ENCODE measurements at regions not wholly inside any gene's neighbourhood (a gene's known extent, or its start where the extent isn't known, plus 50 kb on each side); places are given as distances from the start of the nearest gene placed in this dataset.
"Not testable (repeated sequence)": the region's sequence is repeated elsewhere in the genome, so short reads cannot be mapped to it uniquely, and the experiment has no call there.

DNA sequence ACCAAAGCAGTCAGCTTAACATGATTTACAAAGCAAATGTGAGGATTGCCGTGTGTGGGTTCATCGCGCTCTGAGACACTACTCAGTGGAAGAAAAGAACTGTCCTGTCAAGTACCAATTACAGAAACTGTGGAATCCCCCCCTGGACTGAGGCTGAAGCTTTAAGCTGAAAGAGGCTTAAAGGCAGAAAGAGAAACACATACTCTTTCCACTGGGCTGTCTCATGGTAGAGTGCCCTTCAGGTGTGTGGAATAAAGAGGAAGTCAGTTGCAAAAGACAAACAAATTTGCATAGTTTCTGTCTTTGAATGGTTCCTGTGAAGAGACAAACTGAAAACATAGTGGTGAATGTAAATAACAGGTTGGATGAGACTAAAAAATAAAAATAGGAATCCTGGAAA lies 560.4 kb upstream of the SYNCRIP start:
- no peak for DNase-seq

DNA sequence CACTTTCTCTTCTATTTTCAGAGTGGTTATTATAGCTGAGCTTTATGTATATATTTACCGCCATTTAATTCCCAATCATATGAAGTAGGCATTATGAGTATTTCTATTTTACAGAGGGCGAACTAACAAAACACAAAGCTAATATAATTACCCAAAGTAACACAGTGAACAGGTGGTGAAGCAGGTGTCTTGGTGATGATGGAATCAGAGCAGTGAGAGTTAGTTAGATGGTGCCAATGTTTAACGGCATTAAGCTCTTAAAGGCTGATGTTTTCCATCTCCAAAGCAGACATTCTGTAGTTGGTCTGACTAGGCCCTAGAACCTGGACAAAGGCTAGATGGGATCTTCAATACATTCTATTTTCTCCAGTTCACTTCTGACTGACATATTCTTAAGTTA lies 551.1 kb upstream of the SYNCRIP start:
- DNase-seq: no peak

DNA sequence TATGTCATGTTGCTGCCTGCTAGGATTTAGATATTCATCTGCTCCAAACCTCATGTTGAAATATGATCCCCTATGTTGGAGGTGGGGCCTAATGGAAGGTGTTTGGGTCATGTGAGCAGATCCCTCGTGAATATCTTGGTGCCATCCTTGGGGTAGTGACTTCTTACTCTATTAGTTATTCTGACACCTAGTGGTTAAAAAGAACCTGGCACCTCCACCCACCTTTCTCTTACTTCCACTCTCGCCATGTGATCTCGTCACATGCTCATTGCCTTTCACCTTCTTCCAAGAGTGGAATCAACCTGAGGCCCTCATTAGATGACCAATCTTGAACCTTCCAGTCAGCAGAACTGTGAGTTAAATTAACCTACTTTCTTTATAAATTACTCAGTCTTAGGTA lies 549.4 kb upstream of the SYNCRIP start:
- no peak for DNase-seq

DNA sequence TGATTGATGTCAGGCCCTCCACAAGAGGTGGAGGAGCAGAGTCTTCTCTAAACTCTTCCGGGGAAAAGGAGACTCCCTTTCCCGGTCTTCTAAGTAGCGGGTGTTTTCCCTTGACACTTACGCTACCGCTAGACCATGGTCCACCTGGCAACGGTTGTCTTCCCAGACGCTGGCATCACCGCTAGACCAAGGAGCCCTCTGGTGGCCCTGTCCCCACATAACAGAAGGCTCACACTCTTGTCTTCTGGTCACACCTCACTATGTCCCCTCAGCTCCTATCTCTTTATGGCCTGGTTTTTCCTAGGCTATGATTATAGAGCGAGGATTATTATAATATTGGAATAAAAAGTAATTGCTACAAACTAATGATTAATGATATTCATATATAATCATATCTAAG lies 532.5 kb upstream of the SYNCRIP start:
- not testable (repeated sequence) for DNase-seq

DNA sequence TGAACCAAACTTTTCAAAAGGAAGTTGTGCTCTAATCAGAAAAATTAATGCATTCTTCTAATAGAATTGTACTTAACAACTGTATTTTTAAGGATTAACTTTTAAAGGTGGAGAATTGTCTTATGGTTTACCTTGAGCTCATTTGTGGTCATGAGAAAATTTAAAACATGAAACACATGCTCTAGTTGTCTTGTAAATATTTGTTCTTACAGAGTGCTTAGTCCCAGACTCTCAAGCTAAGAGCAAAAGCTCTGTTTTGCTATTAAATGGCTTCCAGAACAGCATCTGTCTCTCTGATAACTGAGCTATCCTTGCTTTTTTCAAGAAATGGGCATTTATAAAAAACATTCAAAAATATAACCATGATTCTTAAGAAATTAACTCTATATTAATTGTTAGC lies 512.2 kb upstream of the SYNCRIP start:
- no peak for DNase-seq

DNA sequence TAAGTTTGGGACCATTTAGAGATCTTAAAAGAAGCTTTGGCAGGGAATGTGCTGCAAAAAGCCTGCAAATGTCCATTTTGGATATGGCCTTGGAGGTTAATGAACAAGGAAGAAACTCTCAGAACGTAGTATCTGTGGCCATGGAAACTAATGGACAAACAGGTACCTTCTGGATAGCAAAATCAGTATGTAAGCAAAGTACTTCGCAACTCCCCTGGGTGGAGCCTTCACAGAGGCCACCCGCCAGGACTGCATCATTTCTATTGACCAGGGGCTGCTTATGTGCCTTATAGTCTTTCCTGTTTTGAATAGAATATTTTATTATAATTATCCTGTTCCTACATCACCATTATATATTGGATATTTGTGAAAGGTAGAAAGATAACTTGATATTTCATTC lies 510.8 kb upstream of the SYNCRIP start:
- DNase-seq: no peak

DNA sequence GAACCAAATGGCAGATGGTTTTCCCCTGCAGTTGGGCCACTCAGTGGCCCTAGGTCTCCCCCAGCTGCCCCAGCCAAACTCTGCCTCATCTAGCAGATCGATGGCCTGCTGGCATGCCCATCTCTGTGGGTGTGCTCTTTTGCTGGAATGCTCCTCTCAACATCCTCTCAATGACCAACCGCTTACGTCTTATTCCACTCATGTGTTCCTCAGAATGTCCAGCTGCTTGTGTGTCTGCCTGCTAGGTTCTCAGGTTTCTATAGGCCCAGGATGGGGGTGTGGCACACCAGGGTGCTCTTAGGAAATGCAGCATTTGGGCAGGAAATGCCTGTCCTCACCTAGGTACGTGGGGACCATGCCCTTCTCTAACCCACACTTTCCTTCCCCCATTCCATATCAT lies 509.9 kb upstream of the SYNCRIP start:
- DNase-seq: no peak

DNA sequence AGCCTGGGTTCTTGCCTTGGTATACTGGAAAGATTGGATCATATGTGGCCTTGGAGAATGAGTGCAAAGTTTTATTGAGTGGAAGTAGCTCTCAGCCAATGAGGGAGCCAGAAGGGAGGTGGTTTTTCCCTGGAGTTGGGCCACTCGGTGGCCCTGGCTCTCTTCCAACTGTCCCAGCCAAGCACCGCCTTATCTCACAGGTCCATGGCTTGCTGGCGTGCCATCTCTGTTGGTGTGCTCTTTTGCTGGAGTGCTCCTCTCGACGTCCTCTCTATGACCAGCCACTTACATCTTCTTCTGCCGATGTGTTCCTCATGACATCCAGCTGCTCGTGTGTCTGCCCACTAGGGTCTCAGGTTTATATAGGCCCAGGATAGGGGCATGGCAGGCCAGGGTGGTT lies 505.9 kb upstream of the SYNCRIP start:
- no peak for DNase-seq

DNA sequence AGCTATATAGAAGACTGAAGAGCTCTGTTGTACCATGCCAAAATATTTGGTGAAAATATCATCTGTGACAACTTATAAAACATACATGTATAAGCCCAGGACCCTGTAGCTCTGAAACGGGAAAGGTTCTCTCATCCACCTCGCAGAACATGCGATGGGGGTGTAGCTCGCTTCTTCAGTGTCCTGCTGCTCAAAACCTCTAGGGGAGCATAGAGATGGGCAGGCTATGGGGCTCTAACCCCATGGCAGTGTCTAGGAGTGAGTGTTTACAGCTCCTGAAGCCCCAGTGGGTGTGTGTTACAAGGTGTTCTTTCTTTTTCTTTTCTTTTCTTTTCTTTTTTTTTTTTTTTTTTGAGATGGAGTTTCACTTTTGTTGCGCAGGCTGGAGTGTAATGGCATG lies 505.2 kb upstream of the SYNCRIP start:
- no peak for DNase-seq

DNA sequence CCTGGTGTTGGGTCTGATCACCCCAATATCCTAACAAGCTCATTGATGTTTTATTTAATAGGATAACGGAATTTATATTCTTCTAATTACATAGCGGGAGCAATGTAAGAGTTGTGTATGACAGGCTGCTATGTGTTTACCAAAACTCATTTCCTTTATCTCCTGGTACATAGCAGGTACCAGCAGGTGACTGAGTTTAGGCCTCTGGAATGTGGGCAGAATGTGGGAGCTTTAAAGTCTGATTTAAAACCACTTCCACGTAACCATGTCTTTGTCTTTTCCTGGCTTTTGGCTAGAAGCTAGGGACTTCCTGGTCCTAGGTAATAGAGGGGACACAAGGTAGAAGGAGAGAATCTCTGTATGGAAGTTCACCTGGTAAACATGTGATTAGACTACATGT lies 504.6 kb upstream of the SYNCRIP start:
- DNase-seq: no peak

DNA sequence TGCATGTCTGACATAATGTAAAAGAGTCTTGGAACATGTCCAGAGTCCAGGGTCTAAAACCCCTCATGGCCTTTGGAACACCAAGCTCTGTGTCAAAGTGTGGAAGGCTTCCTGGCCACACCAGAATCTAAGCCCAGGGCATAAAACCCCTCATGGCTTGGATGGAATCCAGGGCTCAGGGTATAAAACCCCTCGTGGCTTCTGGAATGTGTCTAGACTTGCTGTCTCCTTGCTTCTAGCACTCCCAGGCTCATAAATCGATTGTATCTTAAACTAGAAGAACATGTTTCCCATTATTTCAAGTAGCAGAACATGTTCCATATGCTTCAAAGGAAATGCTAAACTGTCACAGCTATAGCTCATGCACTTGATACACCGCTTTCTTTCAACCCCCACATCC lies 504.1 kb upstream of the SYNCRIP start:
- DNase-seq: not testable (repeated sequence)

DNA sequence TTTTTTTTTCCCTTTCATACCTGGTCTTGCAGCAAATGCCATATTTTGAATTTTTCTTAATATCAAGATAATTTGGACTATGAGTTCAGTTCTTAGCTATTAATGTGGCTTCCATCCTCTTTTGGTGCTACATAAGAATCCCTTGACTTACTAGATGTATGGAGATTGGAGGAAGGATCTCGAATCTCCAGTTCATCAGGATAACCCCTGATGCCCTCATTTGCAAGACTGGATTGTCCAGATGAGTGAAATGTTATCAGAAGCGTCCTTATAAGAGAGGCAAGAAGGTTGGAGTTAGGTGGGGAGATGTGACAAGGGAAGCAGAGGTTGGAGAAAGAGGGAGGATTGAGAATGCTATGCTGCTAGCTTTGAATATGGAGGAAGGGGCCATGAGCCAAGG lies 499.6 kb upstream of the SYNCRIP start:
- DNase-seq: no peak

DNA sequence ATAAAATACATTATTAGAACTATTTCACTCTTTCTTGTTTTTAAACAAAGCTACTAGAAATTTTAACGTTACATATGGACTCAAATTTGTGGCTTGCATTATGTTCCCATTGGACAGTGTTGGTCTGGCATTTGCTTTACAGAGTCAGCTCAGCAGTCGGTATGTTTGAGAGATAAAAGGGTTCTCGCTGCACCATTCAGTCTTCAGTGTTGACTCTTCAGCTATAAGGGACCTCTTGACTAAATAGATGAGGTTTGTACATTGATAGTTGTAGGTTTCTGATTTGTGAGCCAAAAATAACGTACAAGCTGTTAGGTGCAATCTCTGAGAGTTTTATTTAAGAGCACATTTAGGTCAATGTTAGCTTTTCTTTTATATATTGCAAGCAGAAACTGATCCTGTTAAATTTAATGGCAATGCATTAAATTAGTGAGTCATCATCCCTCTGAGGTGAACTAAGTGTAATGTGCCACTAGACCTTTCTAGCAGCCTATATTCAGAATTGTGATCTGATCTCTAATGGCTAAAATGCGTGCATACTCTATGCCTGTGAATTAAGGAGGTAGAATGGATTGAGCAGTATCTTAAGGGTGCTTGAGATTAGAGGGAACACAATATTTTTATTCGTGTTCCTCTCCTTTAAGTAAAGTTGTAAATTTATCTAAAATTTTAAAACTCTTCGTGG lies 485.6 kb upstream of the SYNCRIP start:
- no peak for DNase-seq

DNA sequence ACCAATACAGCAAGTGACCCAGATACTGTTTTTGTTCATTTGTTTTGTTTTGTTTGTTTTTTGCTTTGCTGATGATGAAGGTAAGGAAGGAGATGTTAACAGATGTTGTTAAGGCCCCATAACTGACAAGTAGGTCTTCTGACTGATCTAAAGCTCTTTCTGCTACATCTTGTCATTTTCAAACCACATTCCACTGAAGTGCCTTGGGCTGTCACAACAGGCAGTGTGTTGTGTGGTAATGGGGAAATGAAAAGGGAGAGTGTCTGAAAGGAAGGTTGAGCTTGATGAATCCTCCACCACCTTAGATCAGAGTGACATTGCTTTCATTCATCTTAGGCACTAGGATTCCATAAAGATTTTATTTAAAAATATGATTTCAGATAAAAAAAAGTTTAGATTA lies 479.4 kb upstream of the SYNCRIP start:
- no peak for DNase-seq

DNA sequence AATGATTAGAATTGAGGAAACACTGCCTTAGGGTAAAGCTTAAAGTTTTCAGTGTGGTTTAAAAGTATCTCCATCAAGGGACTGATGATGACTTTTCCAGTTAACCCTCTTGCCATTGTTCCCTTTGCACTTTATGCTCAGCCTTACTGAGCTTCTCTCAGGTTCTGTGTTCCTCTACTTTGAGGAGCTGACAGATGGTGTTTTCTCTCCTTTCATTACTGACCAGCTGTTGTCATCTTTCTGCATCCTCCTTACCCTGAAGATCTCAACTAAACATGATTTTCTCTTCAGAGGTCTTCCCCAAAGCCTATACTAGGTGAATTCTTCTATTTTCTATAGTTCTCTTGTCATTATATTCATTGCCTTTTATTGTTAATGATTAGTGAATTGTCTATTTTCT lies 475.6 kb upstream of the SYNCRIP start:
- no peak for DNase-seq

DNA sequence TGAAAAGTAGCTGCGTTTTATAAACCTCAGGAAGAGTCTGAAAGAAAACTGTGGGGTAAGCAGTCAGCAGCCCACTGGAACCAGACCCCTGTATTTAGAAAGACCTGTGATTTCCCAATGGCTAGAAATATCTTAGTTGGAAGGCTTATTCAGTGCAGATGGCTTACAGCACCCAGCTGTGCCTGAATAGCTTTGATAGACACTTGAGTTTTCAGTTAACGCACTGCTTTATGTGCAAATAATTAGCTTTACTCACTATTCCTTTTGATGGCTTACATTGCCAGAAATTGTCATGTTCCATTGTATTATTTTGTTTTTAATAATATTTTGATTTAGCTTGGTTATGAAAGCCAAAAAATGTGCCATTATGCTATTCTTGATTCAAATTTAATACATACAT lies 465.3 kb upstream of the SYNCRIP start:
- no peak for DNase-seq

DNA sequence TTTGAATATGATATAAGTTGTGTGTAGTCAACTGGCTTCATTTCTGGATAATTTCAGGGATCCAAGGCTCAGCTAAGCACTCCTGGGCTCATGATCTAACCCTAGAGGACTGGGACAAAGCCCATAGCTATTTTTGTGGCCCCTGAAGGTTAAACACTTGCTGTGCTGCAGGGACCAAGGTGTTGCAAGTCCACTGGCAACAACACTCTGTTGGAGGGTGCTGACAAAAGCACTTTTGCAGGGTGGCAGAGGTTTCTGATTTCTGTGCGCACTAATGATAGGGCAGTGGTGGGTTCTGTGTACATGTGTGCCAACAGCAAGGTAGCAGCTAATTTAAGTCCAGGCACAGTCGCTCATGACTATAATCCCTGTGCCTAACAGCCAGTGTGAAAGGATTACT lies 445.3 kb upstream of the SYNCRIP start:
- DNase-seq: no peak

DNA sequence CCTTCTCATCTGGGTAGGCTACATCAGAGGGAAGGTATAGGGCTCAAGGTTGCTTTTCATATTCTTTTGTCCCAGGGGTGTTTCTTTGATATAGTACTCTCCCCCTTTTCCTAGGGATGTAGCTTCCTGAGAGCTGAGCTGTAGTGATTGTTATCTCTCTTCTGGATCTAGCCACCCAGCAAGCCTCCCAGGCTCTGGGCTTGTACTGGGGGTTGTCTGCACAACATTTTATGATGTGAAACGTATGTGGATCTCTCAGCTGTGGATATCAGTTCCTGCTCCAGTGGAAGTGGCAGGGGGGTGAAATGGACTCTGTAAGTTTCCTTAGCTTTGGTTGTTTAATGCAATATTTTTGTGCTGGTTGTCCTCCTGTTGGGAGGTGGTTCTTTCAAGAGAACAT lies 437.3 kb upstream of the SYNCRIP start:
- DNase-seq: no peak

DNA sequence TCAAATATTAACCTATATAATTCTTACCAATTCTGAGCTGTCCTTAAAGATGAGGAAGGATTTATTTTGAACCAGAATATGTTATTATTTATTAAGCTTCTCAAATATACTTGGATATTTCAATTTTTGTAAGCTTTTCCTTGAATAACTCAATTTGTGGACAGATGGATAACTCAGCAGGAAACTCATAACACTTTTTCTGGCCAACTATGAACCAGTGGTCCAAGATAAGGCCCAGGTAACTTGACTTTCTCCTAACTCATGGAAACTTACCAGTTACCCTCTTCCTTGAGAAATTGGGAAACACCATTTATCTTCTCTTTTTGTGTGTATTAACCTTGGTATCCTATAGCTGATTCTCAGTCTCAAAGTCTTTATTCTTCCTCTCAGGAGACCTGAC lies 427.5 kb upstream of the SYNCRIP start:
- DNase-seq: no peak

DNA sequence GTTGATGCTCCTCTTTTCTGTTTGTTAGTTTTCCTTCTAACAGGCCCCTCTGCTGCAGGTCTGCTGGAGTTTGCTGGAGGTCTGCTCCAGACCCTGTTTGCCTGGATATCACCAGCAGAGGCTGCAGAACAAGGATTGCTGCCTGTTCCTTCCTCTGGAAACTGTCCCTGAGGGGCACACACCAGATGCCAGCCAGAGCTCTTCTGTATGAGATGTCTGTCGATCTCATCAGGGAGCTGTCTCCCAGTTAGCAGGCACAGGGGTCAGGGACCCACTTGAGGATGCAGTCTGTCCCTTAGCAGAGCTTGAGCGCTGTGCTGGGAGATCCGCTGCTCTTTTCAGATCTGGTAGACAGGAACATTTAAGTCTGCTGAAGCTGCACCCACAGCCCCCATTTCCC lies 422.3 kb upstream of the SYNCRIP start:
- DNase-seq: not testable (repeated sequence)

DNA sequence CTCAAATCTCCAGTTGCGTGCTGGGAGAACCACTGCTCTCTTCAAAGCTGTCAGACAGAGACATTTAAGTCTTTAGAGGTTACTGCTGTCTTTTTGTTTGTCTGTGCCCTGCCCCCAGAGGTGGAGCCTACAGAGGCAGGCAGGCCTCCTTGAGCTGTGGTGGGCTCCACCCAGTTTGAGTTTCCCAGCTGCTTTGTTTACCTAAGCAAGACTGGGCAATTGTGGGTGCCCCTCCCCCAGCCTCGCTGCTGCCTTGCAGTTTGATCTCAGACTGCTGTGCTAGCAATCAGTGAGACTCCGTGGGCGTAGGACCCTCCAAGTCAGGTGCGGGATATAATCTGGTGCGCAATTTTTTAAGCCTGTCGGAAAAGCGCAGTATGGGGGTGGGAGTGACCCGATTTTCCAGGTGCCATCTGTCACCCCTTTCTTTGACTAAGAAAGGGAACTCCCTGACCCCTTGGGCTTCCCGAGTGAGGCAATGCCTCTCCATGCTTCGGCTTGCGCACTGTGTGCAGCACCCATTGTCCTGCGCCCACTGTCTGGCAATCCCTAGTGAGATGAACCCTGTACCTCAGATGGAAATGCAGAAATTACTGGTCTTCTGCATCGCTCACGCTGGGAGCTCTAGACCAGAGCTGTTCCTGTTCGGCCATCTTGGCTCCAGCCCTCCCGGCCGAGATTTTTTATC lies 414.8 kb upstream of the SYNCRIP start:
- not testable (repeated sequence) for DNase-seq

DNA sequence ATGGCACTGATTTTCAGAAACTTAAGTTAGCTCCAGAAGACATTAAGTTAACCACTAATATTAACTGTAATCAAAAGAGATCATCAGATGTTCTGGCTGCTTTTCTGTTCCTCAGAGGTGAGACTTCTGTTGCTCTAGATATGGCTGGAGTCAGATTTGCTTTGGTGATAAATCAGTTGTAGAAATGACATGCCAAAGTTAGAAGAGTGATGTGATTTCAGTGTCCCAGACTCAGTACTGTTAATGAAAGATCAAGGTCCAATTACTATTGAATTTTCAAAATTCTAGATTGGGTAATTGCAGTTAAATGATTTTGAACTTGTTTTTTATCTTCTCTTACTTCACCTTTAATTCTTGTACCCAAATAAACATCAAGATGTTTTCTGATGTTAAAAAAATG lies 402.4 kb upstream of the SYNCRIP start:
- DNase-seq: no peak

DNA sequence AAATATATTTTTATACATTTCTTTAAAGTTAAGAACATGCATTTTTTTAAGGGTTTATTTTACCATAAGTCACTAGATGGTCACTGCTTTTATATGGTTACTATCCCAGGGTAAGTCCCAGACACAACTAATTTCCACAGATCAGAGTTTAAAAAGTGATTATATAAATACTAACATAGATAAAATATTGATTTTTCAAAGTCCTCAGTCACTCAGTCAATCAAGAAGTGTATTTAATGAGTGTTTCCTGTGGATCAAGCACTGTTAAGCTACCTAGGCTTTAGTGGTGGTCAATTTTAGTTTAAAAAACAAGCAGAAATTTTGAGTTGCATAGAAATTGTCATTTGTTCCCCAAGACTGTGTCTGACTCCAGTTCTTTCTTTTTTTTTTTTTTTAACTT lies 399.5 kb upstream of the SYNCRIP start:
- DNase-seq: no peak

DNA sequence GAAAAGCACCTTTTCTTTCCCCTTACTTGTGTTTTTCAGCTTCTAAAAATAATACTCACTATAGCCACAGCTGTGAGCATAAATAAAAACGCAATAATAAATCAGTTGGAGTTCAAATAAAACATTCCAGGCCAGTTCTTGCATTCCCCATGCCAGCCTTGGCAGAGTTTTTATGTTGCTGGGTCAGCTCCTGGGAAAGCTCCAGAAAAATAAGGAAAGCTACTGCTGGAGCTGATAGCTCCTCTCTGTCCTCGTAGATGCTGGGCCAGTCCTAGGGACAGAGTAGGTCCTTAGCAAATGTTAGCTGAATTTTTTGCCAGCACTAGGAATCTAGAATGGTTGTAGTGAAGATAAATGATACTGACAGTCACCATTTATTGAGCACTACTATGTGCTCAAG lies 389.0 kb upstream of the SYNCRIP start:
- DNase-seq: no peak

DNA sequence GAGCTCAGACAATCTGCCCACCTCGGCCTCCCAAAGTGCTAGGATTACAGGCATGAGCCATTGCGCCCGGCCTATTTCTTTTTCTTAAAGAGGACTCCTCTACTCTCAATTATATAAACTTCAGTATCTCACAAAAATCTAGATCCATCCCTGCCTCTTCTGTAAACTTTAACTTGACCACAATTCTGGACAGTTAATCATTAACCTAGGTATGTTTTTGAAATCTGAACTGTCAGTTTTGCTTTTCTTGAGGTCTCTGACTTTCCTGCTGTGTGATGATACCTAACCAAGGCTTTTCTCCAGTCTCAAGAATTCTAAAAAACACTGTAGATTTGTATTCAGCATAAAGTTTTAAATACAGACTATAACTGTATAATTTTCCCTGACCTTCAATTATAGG lies 388.2 kb upstream of the SYNCRIP start:
- no peak for DNase-seq
